K562 (cell line): ENCODE measurements at regions not wholly inside any gene's neighbourhood (a gene's known extent, or its start where the extent isn't known, plus 50 kb on each side); places are given as distances from the start of the nearest gene placed in this dataset.

Experiments
- CAMTA2 ChIP-seq: fragments of 250-450 bp; sonication (Bioruptor Pico); conservative IDR thresholded peaks from 2 replicates; pipeline ENCODE4 v1.5.1; 2022
- CEBPG ChIP-seq, 3 experiments: fragments of 200-800 bp in 1 of 3; sonication (Bioruptor generic) in 1 of 3; sonication (generic) in 1 of 3; formaldehyde crosslinking in 1 of 3; IDR thresholded peaks in 2 of 3; conservative IDR thresholded peaks in 1 of 3; 2 replicates each; pipeline versions ENCODE4 v1.6.1 to v1.8.0; 2016 to 2022; ENCODE audit warnings: missing compliant biosample characterization in 2 of 3, missing genetic modification characterization in 2 of 3, mild to moderate bottlenecking in 1 of 3, missing genetic modification reagents in 1 of 3
- FOXA3 ChIP-seq, 2 experiments: fragments of 450-650 bp in 1 of 2; sonication (generic) in 1 of 2; formaldehyde crosslinking; IDR thresholded peaks in 1 of 2; conservative IDR thresholded peaks in 1 of 2; 2 replicates each; pipeline versions ENCODE4 v1.4.0 to v1.8.0; 2020 to 2022; ENCODE audit warnings: mild to moderate bottlenecking in 2 of 2, missing genetic modification reagents in 1 of 2
- HDAC1 ChIP-seq, 2 experiments: fragments of 450-650 bp; IDR thresholded peaks; 2 replicates each; pipeline ENCODE4 v1.6.1; 2016 to 2017; ENCODE audit warnings: inconsistent platforms in 1 of 2, mild to moderate bottlenecking in 1 of 2, moderate library complexity in 1 of 2
- MECOM ChIP-seq: fragments of 250-450 bp; sonication (Bioruptor Pico); IDR thresholded peaks from 2 replicates; pipeline ENCODE4 v1.8.0; 2022; ENCODE audit warnings: inconsistent platforms
- MED1 ChIP-seq: sonication (generic); formaldehyde crosslinking; IDR thresholded peaks from 2 replicates; pipeline ENCODE4 v1.8.1; 2023; ENCODE audit warnings: missing genetic modification reagents, borderline replicate concordance
- MYNN ChIP-seq, 2 experiments: sonication (generic); formaldehyde crosslinking in 1 of 2; IDR thresholded peaks; 2 replicates each; pipeline versions ENCODE4 v1.5.0 to v1.6.1; 2016 to 2020; ENCODE audit warnings: antibody characterized with exemption in 1 of 2, missing genetic modification reagents in 1 of 2
- NR1H2 ChIP-seq: sonication (generic); formaldehyde crosslinking; IDR thresholded peaks from 2 replicates; pipeline ENCODE4 v1.4.0; 2020; ENCODE audit warnings: mild to moderate bottlenecking, missing genetic modification reagents
- SMARCB1 ChIP-seq: IDR thresholded peaks from 2 replicates; pipeline ENCODE4 v1.6.1; 2011; ENCODE audit warnings: improper control_type of control experiment, low read depth; ENCODE audit not compliant: insufficient read length
- SNIP1 ChIP-seq: fragments of 450-650 bp; IDR thresholded peaks from 2 replicates; pipeline ENCODE4 v1.7.1; 2017; ENCODE audit warnings: low read depth, mild to moderate bottlenecking
- SREBF2 ChIP-seq: sonication (generic); formaldehyde crosslinking; IDR thresholded peaks from 2 replicates; pipeline ENCODE4 v1.4.0; 2020; ENCODE audit warnings: mild to moderate bottlenecking, missing genetic modification reagents
- ZNF512 ChIP-seq: IDR thresholded peaks from 2 replicates; pipeline ENCODE4 v1.6.1; 2016; ENCODE audit warnings: missing genetic modification characterization, missing compliant biosample characterization
- ZNF583 ChIP-seq: fragments of 250-450 bp; sonication (Bioruptor Pico); IDR thresholded peaks from 2 replicates; pipeline ENCODE4 v1.4.0; 2020
- TF ChIP-seq, protein P1 (sequence below): fragments of 450-650 bp; IDR thresholded peaks from 2 replicates; pipeline ENCODE4 v1.7.1; 2018; ENCODE audit warnings: mild to moderate bottlenecking, low read depth; ENCODE audit not compliant: partially characterized antibody
- TF ChIP-seq, protein P2 (sequence below): sonication (generic); formaldehyde crosslinking; IDR thresholded peaks from 2 replicates; pipeline ENCODE4 v1.8.0; 2022; ENCODE audit warnings: mild to moderate bottlenecking, low read depth, missing genetic modification reagents
- TF ChIP-seq, protein P3 (sequence below): sonication (generic); formaldehyde crosslinking; IDR thresholded peaks from 2 replicates; pipeline ENCODE4 v1.8.1; 2023; ENCODE audit warnings: mild to moderate bottlenecking, missing genetic modification reagents
- TF ChIP-seq, protein P4 (sequence below): fragments of 450-650 bp; IDR thresholded peaks from one replicate; pipeline ENCODE4 v1.6.1; 2018; ENCODE audit warnings: mild to moderate bottlenecking, moderate library complexity; ENCODE audit not compliant: partially characterized antibody

- TF ChIP-seq CAMTA2 (no peak), MED1 (no peak), HDAC1 (IDR thresholded peaks at IDR 0.05) (peak in 1 of 2 experiments; percentile 81; a peak in 2 of 4 replicates), SNIP1 (0 out of 2 replicates have a peak, but pooled peaks have one; percentile 18), SREBF2 (no peak), ZNF512 (tag) (no peak), CEBPG (CRISPR knock-in tag; IDR thresholded peaks at IDR 0.05) (no peak), CEBPG (tag; conservative IDR thresholded peaks at IDR 0.05 in 1 of 2, IDR thresholded peaks at IDR 0.05 in 1 of 2) (peak in 1 of 2 experiments; percentile 78; a peak in 1 of 4 replicates), MYNN (IDR thresholded peaks at IDR 0.05) (no peak), MYNN (CRISPR knock-in tag; IDR thresholded peaks at IDR 0.05) (no peak), MECOM (CRISPR knock-in tag) (no peak), FOXA3 (CRISPR knock-in tag; conservative IDR thresholded peaks at IDR 0.05 in 1 of 2, IDR thresholded peaks at IDR 0.05 in 1 of 2) (peak in 1 of 2 experiments; percentile 65; a peak in 2 of 4 replicates), NR1H2 (CRISPR knock-in tag) (no peak), ZNF583 (no peak), SMARCB1 (no peak)
- TF ChIP-seq, protein P1, sequence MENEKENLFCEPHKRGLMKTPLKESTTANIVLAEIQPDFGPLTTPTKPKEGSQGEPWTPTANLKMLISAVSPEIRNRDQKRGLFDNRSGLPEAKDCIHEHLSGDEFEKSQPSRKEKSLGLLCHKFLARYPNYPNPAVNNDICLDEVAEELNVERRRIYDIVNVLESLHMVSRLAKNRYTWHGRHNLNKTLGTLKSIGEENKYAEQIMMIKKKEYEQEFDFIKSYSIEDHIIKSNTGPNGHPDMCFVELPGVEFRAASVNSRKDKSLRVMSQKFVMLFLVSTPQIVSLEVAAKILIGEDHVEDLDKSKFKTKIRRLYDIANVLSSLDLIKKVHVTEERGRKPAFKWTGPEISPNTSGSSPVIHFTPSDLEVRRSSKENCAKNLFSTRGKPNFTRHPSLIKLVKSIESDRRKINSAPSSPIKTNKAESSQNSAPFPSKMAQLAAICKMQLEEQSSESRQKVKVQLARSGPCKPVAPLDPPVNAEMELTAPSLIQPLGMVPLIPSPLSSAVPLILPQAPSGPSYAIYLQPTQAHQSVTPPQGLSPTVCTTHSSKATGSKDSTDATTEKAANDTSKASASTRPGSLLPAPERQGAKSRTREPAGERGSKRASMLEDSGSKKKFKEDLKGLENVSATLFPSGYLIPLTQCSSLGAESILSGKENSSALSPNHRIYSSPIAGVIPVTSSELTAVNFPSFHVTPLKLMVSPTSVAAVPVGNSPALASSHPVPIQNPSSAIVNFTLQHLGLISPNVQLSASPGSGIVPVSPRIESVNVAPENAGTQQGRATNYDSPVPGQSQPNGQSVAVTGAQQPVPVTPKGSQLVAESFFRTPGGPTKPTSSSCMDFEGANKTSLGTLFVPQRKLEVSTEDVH, result no peak
- TF ChIP-seq, protein P2, sequence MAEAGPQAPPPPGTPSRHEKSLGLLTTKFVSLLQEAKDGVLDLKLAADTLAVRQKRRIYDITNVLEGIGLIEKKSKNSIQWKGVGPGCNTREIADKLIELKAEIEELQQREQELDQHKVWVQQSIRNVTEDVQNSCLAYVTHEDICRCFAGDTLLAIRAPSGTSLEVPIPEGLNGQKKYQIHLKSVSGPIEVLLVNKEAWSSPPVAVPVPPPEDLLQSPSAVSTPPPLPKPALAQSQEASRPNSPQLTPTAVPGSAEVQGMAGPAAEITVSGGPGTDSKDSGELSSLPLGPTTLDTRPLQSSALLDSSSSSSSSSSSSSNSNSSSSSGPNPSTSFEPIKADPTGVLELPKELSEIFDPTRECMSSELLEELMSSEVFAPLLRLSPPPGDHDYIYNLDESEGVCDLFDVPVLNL (CRISPR knock-in tag), result no peak
- TF ChIP-seq, protein P3, sequence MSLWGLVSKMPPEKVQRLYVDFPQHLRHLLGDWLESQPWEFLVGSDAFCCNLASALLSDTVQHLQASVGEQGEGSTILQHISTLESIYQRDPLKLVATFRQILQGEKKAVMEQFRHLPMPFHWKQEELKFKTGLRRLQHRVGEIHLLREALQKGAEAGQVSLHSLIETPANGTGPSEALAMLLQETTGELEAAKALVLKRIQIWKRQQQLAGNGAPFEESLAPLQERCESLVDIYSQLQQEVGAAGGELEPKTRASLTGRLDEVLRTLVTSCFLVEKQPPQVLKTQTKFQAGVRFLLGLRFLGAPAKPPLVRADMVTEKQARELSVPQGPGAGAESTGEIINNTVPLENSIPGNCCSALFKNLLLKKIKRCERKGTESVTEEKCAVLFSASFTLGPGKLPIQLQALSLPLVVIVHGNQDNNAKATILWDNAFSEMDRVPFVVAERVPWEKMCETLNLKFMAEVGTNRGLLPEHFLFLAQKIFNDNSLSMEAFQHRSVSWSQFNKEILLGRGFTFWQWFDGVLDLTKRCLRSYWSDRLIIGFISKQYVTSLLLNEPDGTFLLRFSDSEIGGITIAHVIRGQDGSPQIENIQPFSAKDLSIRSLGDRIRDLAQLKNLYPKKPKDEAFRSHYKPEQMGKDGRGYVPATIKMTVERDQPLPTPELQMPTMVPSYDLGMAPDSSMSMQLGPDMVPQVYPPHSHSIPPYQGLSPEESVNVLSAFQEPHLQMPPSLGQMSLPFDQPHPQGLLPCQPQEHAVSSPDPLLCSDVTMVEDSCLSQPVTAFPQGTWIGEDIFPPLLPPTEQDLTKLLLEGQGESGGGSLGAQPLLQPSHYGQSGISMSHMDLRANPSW, result no peak
- TF ChIP-seq, protein P4, sequence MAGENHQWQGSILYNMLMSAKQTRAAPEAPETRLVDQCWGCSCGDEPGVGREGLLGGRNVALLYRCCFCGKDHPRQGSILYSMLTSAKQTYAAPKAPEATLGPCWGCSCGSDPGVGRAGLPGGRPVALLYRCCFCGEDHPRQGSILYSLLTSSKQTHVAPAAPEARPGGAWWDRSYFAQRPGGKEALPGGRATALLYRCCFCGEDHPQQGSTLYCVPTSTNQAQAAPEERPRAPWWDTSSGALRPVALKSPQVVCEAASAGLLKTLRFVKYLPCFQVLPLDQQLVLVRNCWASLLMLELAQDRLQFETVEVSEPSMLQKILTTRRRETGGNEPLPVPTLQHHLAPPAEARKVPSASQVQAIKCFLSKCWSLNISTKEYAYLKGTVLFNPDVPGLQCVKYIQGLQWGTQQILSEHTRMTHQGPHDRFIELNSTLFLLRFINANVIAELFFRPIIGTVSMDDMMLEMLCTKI, result no peak
Observed at GRCh38 chr16:8087597-8088289, 502.6 kb downstream of the TMEM114 start (continued).
